NCI-H1417 (cell line): ENCODE measurements at regions not wholly inside any gene's neighbourhood (a gene's known extent, or its start where the extent isn't known, plus 50 kb on each side); places are given as distances from the start of the nearest gene placed in this dataset.
"Not testable (repeated sequence)": the region's sequence is repeated elsewhere in the genome, so short reads cannot be mapped to it uniquely, and the experiment has no call there.

ENCODE experiments used
- DNase-seq, 3 experiments: peaks; one replicate each; lab custom pipeline; 2025; lab: John Stamatoyannopoulos, UW

DNA sequence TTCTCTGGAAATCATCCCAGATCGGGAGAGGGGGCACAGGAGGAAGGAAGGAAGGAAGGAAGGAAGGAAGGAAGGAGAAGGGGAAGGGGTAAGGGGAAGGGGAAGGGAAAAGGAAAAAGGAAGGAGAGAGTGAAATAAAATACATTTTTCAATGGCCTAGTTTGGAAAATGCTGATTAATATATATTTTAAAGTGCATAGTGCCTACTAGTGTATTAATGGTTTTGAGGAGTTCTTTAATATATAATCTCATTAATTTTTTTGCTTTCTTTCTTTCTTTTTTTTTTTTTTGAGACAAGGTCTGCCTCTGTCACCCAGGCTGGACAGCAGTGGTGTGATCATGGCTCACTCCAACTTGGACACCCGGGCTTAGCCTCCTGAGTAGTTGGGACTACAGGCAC is 107.8 kb upstream of the FOLH1 start:
- no peak for DNase-seq

DNA sequence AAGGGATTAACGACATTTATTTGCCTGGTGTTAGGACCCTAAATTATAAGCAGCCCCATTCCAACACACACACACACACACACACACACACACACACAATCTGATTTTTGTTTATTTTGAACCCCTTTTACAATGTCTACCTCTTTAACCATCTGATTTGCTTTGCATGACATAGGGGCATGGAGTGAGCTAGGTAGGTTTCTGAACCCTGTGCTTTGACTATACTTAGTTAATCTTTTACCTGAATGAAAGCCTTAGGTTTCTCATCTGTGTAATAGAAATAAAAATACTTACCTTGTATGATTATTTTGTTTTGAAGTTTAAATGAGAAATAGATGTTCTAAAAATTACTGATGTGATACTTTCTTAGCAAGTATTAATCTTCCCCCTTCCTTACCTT is 94.7 kb upstream of the FOLH1 start:
- DNase-seq, result no peak

DNA sequence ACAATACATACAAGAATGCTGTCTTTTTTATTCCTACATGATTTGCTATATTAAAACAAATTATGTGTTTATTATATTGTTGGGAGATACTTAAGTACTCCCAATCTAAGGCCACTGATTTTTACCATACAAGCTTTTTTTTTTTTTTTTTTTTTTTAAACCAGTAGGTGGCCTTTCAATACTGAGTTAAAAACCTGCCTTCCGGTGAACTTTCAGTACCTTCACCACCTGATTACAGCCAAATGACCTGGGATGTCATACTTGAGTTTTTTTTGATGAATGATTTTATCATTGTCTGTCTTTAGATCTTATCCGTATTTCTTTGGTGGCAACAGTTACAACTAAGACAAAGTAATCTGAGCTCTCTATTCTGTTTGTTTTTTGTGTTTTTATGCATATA is 94.0 kb upstream of the FOLH1 start:
- DNase-seq, result no peak

DNA sequence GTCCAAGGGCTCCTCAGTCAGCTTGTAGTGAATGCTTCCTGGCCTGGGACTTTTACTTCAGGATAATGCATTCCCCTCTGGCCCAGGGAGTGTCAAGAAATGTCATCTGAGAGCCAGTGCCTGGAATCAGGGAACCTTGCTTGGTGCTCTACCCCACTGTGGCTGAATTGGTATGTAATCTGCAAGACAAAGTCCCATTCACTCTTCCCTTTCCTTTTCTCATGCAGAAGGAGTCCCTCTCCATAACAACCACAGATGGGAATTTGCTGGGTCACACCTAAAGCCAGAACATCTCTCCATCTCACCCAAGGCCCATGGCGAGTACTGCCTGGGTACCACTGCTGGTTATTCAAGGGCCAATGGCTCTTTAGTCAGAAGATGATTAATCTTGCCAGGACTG is 89.6 kb upstream of the FOLH1 start:
- DNase-seq, result not testable (repeated sequence)

DNA sequence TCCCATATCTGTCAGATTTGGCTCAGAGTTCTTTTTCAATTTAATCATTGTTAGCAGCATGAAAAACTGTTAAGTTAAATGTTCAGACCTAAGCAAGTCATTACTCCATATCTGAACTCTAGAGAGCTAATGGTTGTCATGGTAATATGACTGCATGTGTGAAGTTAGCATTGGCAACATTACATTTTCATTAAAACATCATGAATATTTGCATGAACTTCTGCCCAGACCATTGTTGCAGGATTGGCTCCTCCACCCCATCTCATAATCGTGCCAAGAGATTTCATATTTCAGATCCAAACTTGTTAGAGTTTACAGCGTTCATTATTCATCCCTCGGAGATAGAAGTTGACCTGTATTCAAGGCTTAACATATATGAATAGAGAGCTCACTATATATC is 75.5 kb upstream of the FOLH1 start:
- DNase-seq, result not testable (repeated sequence)

DNA sequence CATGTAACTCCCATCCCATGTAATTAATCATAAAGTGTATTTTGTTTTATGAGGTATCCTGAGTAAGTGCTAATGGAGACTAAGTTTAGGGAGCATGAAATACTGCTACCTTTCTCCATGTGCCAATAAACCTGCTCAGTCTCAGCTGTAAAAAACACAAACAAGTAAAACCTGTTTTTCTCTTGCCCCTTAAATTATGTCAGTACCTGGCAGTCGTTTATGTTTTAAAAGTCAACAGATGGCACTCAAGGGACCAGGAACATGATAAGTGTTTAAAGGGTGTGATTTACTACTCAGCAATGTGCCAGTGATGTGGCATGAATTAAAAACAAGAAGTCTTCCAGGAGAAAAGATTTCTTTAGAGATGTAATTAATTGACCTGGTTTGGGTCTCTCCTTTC is 74.9 kb upstream of the FOLH1 start:
- peak in 1 of 3 experiments; percentile 19 for DNase-seq

DNA sequence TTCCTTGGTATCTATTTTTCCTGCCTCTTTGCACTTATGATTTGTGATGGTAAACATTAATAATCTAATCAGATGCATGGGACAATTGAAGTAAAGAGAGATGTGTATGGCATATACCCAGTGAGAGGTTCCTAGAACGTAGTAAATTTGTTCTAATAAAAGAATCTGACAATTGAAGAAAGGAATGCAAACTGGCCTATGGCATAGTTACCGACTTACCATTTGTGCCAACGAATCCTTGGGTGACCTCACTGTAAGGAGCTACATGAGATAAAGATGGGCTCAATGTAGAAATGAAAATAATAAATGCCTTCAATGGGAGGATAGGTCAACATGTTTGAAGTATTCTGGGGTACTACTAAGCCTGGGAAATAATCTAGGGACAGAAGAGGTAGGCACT is 73.7 kb upstream of the FOLH1 start:
- DNase-seq, result not testable (repeated sequence)

DNA sequence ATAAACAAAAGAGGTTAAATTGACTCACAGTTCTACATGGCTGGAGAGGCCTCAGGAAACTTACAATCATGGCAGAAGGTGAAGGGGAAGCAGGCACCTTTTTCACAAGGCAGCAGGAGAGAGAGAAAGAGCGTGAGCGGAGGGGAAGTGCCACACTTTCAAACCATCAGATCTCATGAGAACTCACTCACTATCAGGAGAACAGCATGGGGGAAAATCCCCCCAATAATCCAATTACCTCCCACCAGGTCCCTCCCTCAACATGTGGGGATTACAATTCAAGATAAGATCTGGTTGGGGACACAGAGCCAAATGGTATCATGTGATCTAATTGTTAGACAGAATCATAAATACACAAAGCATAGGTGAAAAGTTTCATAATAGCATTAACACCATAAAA is 69.5 kb upstream of the FOLH1 start:
- not testable (repeated sequence) for DNase-seq
